Liver (tissue), 2 donors: ENCODE measurements at regions not wholly inside any gene's neighbourhood (a gene's known extent, or its start where the extent isn't known, plus 50 kb on each side); places are given as distances from the start of the nearest gene placed in this dataset. TPM values are rescaled to one million over a fixed set of nuclear protein-coding genes. Genes with fewer than 3 reads are reported as not detected.

Source experiments
- MAX ChIP-seq: IDR thresholded peaks from 2 replicates; pipeline ENCODE4 v1.6.1; 2016; ENCODE audit warnings: antibody characterized with exemption
- REST ChIP-seq: IDR thresholded peaks from 2 replicates; pipeline ENCODE4 v1.6.1; 2016; ENCODE audit warnings: antibody characterized with exemption, mild to moderate bottlenecking
- small RNA-seq: library from RNA; depleted of rRNA; stranded (forward); fragments of <200 nt; gene quantifications from one replicate; pipeline ENCODE3, GENCODE V24; 2014

- TF ChIP-seq REST (no peak), MAX (no peak)
Measured at GRCh38 chr20:57759724-57760123, 49.9 kb upstream of the PMEPA1 start (continued).

Small RNAs in the stretch of these regions (small RNA-seq; reads per million reads assigned to genes)
- gene MIR4532 = not detected
